VCaP (cell line): ENCODE measurements at regions not wholly inside any gene's neighbourhood (a gene's known extent, or its start where the extent isn't known, plus 50 kb on each side); places are given as distances from the start of the nearest gene placed in this dataset.
"Not testable (repeated sequence)": the region's sequence is repeated elsewhere in the genome, so short reads cannot be mapped to it uniquely, and the experiment has no call there.

ENCODE experiments used
- H3K27ac ChIP-seq: fragments of 450-650 bp; 2 replicates; pipeline ENCODE4 v1.5.1; 2017
- CTCF ChIP-seq: fragments of 450-650 bp; conservative IDR thresholded peaks from 2 replicates; pipeline ENCODE4 v1.5.1; 2017; ENCODE audit warnings: mild to moderate bottlenecking, moderate library complexity

GRCh38 chr22:26838471-26838825, 181.1 kb downstream of the MIAT start:
- H3K27ac ChIP-seq: no peak overlapping the region
- TF ChIP-seq CTCF: no peak

GRCh38 chr22:26839216-26839615, 181.8 kb downstream of the MIAT start:
- H3K27ac ChIP-seq: no peak overlapping the region
- TF ChIP-seq CTCF: no peak

- not testable (repeated sequence) for H3K27ac ChIP-seq
Observed at GRCh38 chr22:26840770-26841169, 183.4 kb downstream of the MIAT start.

- TF ChIP-seq CTCF: no peak
- no peak overlapping the region for H3K27ac ChIP-seq
Observed at GRCh38 chr22:26842103-26842502, 184.7 kb downstream of the MIAT start.

GRCh38 chr22:26845021-26845743, 187.8 kb downstream of the MIAT start:
- H3K27ac ChIP-seq: peak overlapping the region; percentile 63
- no peak for TF ChIP-seq CTCF

- H3K27ac ChIP-seq: peak overlapping the region; percentile 63
- no peak for TF ChIP-seq CTCF
Observed at GRCh38 chr22:26846076-26846475, 188.7 kb downstream of the MIAT start.

GRCh38 chr22:26846645-26847044, 189.3 kb downstream of the MIAT start:
- H3K27ac ChIP-seq: no peak overlapping the region
- TF ChIP-seq CTCF: no peak

GRCh38 chr22:26847046-26847445, 189.7 kb downstream of the MIAT start:
- TF ChIP-seq CTCF: no peak
- H3K27ac ChIP-seq: no peak overlapping the region
